IgD-negative memory B cell (primary cell): ENCODE measurements at regions not wholly inside any gene's neighbourhood (a gene's known extent, or its start where the extent isn't known, plus 50 kb on each side); places are given as distances from the start of the nearest gene placed in this dataset.
A peak's percentile ranks its signal among the peaks of the same experiment; 100 is the strongest.
"Not testable (repeated sequence)": the region's sequence is repeated elsewhere in the genome, so short reads cannot be mapped to it uniquely, and the experiment has no call there.

Experiments
- H3K27ac Mint-ChIP-seq, 3 donors: one replicate each; pipeline ENCODE4 v1.8.0; 2020 to 2022; ENCODE audit warnings: mild to moderate bottlenecking in 3 of 3, mixed read lengths in 3 of 3, moderate library complexity in 1 of 3
- H3K27me3 Mint-ChIP-seq: one replicate; pipeline ENCODE4 v1.8.0; 2021; ENCODE audit warnings: mixed read lengths
- H3K36me3 Mint-ChIP-seq: one replicate; pipeline ENCODE4 v1.8.0; 2020; ENCODE audit warnings: mild to moderate bottlenecking, mixed read lengths
- H3K4me1 Mint-ChIP-seq, 3 donors: one replicate each; pipeline ENCODE4 v1.8.0; 2020 to 2022; ENCODE audit warnings: mixed read lengths in 3 of 3, mild to moderate bottlenecking in 1 of 3
- H3K4me3 Mint-ChIP-seq, 4 donors: one replicate each; pipeline ENCODE4 v1.8.0; 2020 to 2022; ENCODE audit warnings: mild to moderate bottlenecking in 4 of 4, mixed read lengths in 4 of 4, moderate library complexity in 3 of 4
- H3K9me3 Mint-ChIP-seq, 3 donors: one replicate each; pipeline ENCODE4 v1.8.0; 2020 to 2021; ENCODE audit warnings: mixed read lengths in 3 of 3, mild to moderate bottlenecking in 1 of 3

DNA sequence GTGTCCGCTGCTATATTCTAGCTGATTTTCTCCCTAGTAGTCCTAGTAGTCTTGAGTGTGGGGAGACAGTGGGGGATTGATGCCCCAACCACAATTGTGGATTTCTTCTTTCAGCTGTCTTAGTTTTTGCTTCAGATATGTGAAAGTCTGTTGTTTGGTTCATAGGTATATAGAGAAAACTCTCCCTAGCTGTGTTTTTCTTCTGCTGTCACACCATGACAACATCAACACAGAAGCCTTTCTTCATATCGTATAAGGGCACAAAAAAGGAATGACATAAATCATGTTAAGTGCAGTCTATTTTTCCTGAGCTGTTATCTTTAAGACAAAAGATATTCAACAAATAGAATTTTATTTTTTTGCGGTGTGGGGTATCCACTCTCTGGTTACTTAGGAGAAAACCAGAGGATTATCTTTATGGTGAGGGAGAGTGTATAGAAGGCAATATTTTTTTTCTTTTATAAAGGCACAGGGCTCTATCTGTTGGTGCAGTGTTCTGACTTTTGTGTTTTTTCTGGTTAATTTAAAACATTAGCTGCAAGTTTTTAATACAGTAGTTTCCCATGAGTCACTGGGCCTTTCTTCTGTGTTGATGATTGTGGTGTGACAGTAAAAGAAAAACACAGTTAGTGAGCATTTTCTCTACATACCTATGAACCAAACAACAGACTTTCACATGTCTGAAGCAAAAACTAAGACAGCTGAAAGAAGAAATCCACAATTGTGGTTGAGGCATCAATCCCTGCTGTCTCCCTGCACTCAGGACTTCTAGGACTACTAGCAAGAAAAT is 139.3 kb upstream of the PLGLB2 start:
- not testable (repeated sequence) for H3K4me3 Mint-ChIP-seq, H3K27me3 Mint-ChIP-seq, H3K36me3 Mint-ChIP-seq, H3K4me1 Mint-ChIP-seq, H3K27ac Mint-ChIP-seq, H3K9me3 Mint-ChIP-seq

GRCh38 chr2:87610974-87611373 is 136.9 kb upstream of the PLGLB2 start:
- H3K27ac Mint-ChIP-seq, H3K36me3 Mint-ChIP-seq, H3K27me3 Mint-ChIP-seq, H3K9me3 Mint-ChIP-seq, H3K4me1 Mint-ChIP-seq, H3K4me3 Mint-ChIP-seq: not testable (repeated sequence)

DNA sequence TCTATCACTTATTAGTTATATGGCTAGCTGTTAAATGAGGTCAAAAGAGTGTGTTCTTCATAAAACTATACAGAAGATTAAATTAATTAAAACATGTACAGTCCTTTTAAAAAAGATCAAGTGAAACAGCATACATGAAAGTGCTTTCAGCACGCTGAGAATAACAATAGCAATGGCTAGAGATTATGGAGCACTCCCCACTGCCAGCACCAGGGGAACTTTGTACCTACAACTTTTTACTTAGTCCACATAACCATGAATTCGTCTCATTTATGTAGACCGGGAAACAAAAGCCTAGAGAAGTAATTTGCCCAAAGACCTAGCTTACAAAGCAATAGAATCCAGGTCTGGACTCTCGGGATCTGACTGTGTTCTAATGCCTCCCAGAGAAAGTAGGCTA is 136.5 kb upstream of the PLGLB2 start:
- not testable (repeated sequence) for H3K27me3 Mint-ChIP-seq, H3K27ac Mint-ChIP-seq, H3K4me3 Mint-ChIP-seq, H3K36me3 Mint-ChIP-seq, H3K9me3 Mint-ChIP-seq, H3K4me1 Mint-ChIP-seq

GRCh38 chr2:87611956-87612355 is 135.9 kb upstream of the PLGLB2 start:
- not testable (repeated sequence) for H3K27me3 Mint-ChIP-seq, H3K27ac Mint-ChIP-seq, H3K36me3 Mint-ChIP-seq, H3K4me3 Mint-ChIP-seq, H3K4me1 Mint-ChIP-seq, H3K9me3 Mint-ChIP-seq

GRCh38 chr2:87614829-87615434 is 133.0 kb upstream of the PLGLB2 start:
- not testable (repeated sequence) for H3K4me3 Mint-ChIP-seq, H3K9me3 Mint-ChIP-seq, H3K27ac Mint-ChIP-seq, H3K36me3 Mint-ChIP-seq, H3K27me3 Mint-ChIP-seq, H3K4me1 Mint-ChIP-seq

GRCh38 chr2:87619121-87619520 is 128.8 kb upstream of the PLGLB2 start:
- H3K36me3 Mint-ChIP-seq, H3K4me3 Mint-ChIP-seq, H3K9me3 Mint-ChIP-seq, H3K4me1 Mint-ChIP-seq, H3K27ac Mint-ChIP-seq, H3K27me3 Mint-ChIP-seq: not testable (repeated sequence)

DNA sequence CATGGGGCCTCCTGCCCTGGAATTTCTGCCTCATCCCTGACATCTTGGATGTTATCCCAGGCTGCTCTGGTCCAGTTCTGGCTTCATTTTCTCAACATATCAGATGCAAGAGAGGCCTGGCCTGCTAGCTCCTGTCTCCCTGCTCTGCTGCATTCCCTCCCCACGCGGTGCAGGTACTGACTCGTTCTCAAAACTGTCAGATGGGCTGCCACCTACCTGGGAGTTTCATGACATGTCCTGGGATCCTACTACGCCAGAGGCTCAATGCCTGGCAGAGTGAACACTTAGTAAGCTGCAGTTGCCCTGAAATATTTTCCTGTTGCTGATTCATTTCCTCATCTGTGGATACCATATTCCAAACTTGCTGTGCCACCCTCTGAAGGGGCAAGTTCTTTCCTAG is 126.7 kb upstream of the PLGLB2 start:
- not testable (repeated sequence) for H3K4me3 Mint-ChIP-seq, H3K27ac Mint-ChIP-seq, H3K36me3 Mint-ChIP-seq, H3K4me1 Mint-ChIP-seq, H3K27me3 Mint-ChIP-seq, H3K9me3 Mint-ChIP-seq

- not testable (repeated sequence) for H3K4me3 Mint-ChIP-seq, H3K4me1 Mint-ChIP-seq, H3K36me3 Mint-ChIP-seq, H3K9me3 Mint-ChIP-seq, H3K27ac Mint-ChIP-seq, H3K27me3 Mint-ChIP-seq
These were observed 125.2 kb upstream of the PLGLB2 start for GRCh38 chr2:87622720-87623119.

DNA sequence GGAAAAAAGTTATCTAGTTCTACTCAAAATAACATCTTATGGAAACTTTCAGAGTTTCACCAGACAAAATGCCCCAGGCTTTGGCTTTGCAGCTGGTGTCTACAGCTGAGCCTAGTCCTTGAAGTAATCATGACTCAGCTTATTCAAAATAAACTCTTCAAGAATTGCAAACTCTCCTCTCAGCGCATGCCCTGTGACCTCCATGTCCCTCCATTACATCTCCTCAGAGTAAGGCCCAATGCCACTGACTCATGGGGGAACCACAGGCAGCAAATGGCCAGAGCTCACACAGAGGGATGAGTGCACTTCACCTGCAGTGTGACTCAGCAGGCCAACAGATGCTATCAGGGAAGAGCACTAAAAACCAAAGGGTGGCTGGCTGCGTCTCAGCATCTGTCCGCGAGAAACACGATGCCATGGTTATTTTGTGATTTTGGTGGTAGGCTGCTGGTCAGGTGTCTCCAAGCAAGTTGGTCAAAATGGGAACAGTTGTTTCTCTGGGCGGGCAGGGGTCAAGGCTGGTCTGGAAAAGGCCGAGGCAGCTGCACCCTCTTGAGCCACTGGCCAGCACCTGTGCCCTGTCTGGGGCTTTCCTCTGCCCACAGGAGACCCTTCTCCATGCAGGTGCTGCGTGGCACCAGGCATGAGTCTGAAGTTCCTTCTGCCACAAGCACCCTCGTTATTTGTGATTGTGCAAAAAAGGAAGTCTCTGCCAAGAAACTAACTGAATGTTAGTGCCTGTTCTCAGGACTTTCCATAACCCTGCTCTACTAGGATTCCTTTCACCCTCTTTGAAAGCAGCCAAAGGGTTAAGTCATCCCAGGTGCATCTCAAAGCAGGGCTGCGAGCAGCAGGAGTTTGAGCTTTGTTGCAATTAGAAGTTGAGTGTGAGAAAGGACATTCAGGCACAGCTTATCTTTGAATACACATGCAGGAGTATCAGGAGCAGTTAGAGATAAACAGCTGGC is 118.1 kb upstream of the PLGLB2 start:
- not testable (repeated sequence) for H3K27me3 Mint-ChIP-seq, H3K9me3 Mint-ChIP-seq, H3K4me3 Mint-ChIP-seq, H3K36me3 Mint-ChIP-seq, H3K27ac Mint-ChIP-seq, H3K4me1 Mint-ChIP-seq

DNA sequence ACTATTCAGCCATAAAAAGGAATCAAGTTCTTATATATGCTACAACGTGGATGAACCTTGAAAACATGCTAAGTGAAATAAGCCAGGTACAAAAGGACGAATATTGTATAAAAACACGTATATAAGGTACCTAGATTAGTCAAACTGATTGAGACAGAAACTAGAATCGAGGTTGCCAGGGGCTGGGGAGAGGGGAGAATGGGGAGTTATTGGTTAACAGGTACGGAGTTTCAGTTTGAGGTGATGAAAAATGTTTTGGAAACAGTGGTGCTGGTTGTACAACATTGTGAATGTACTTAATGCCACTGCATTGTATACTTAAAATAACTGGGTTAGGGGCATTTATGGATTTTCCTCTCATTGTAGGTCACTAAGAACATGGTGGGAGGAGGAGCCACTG is 117.0 kb upstream of the PLGLB2 start:
- not testable (repeated sequence) for H3K27me3 Mint-ChIP-seq, H3K36me3 Mint-ChIP-seq, H3K4me3 Mint-ChIP-seq, H3K9me3 Mint-ChIP-seq, H3K27ac Mint-ChIP-seq, H3K4me1 Mint-ChIP-seq

GRCh38 chr2:87631402-87631801 is 116.5 kb upstream of the PLGLB2 start:
- H3K27ac Mint-ChIP-seq, H3K9me3 Mint-ChIP-seq: not testable (repeated sequence)

DNA sequence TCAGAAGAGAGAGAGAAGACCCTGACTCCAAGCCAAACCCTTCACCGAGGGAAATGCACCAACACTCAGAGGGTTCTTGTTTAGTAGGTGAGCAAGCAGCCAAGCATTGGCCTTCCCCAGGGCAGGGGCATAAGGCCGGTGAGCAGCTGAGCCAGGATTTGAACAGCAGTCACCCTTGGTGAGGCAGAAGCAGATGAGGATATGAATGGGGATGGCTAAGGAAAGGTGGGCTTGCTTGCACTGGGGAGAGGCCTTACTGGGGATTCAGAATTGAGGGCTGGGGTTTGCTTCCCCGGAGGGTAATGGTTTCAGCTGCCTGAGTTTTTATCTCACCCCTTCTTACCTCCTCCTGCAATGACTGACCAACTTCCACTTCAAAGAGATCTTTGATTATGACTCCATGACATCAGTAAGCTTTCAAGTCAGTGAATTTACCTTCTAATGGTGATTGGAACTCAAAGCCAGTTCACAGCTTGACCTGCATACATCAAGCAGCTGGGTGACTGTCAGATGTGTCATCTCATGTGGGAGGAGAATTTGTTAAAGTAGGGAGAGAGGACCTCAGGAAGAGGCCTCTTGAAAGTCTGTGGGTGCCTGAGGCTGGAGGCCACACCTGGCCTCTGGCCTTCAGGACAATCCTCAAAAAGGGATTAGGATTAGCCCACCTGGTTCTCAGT is 114.5 kb upstream of the PLGLB2 start:
- not testable (repeated sequence) for H3K4me3 Mint-ChIP-seq, H3K4me1 Mint-ChIP-seq, H3K27me3 Mint-ChIP-seq, H3K9me3 Mint-ChIP-seq, H3K36me3 Mint-ChIP-seq
- H3K27ac Mint-ChIP-seq = peak overlapping the region in 1 of 3 donors; percentile 50

More at GRCh38 chr2:87631402-87631801, 116.5 kb upstream of the PLGLB2 start:
- H3K36me3 Mint-ChIP-seq, H3K4me3 Mint-ChIP-seq, H3K27me3 Mint-ChIP-seq, H3K4me1 Mint-ChIP-seq: not testable (repeated sequence)

- H3K36me3 Mint-ChIP-seq, H3K27ac Mint-ChIP-seq, H3K9me3 Mint-ChIP-seq, H3K4me3 Mint-ChIP-seq, H3K4me1 Mint-ChIP-seq, H3K27me3 Mint-ChIP-seq: not testable (repeated sequence)
These were observed 113.8 kb upstream of the PLGLB2 start for GRCh38 chr2:87634106-87634505.

GRCh38 chr2:87634971-87635650 is 112.8 kb upstream of the PLGLB2 start:
- H3K36me3 Mint-ChIP-seq, H3K4me3 Mint-ChIP-seq, H3K27me3 Mint-ChIP-seq, H3K4me1 Mint-ChIP-seq, H3K27ac Mint-ChIP-seq, H3K9me3 Mint-ChIP-seq: not testable (repeated sequence)

DNA sequence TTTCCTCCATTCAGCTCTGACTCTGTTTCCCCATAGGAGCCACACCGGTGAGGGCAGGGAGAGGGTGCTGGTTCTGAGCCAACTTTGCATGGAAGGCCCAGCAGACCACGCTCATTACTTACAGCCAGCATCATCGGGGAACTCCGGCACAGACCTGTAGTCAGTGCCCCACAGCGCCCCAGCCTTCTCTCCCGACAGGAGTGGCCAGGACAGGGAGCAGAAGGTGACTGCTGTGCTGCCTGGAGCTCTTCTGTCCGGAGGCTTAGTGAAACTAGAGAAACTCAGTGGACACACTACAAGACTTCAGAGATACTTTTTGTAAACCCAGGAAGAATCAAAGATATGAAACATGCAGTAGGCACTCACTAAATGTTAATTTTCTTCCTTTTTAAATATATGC is 111.6 kb upstream of the PLGLB2 start:
- H3K4me1 Mint-ChIP-seq, H3K27ac Mint-ChIP-seq, H3K27me3 Mint-ChIP-seq, H3K9me3 Mint-ChIP-seq, H3K4me3 Mint-ChIP-seq, H3K36me3 Mint-ChIP-seq: not testable (repeated sequence)
